ENCODE measurements at regions not wholly inside any gene's neighbourhood (a gene's known extent, or its start where the extent isn't known, plus 50 kb on each side); places are given as distances from the start of the nearest gene placed in this dataset.
A peak's percentile ranks its signal among the peaks of the same experiment; 100 is the strongest.
"Not testable (repeated sequence)": the region's sequence is repeated elsewhere in the genome, so short reads cannot be mapped to it uniquely, and the experiment has no call there.

GRCh38 chr10:35872671-35873070, 230.6 kb upstream of the FZD8 start:
- Histone ChIP-seq H3K4me1 (ENCODE audit: control insufficient read depth, low read depth, low read length) (peaks cover 52% of the 10 kb centered on the region), H3K4me3 (ENCODE audit: low read length) (no peak overlapping the region), H3K9ac (ENCODE audit: low read length) (no peak overlapping the region), H3K36me3 (ENCODE audit: control insufficient read depth, low read depth, low read length) (no peaks in the 10 kb centered on the region), H3K27ac (ENCODE audit: low read length) (no peak overlapping the region), H3K9me3 (ENCODE audit: control insufficient read depth, low read depth, low read length) (no peaks in the 10 kb centered on the region), H3K27me3 (ENCODE audit: control insufficient read depth, insufficient read depth, low read length) (no peaks in the 10 kb centered on the region)

- peaks cover 45% of the 10 kb centered on the region for H3K4me1 ChIP-seq (ENCODE audit: control insufficient read depth, low read depth, low read length)
- H3K4me3 ChIP-seq (ENCODE audit: low read length): no peak overlapping the region
- no peak overlapping the region for H3K27ac ChIP-seq (ENCODE audit: low read length)
- no peaks in the 10 kb centered on the region for H3K36me3 ChIP-seq (ENCODE audit: control insufficient read depth, low read depth, low read length)
- no peak overlapping the region for H3K9ac ChIP-seq (ENCODE audit: low read length)
- no peaks in the 10 kb centered on the region for H3K27me3 ChIP-seq (ENCODE audit: control insufficient read depth, insufficient read depth, low read length)
- H3K9me3 ChIP-seq (ENCODE audit: control insufficient read depth, low read depth, low read length): no peaks in the 10 kb centered on the region
Measured at GRCh38 chr10:35870665-35871310, 228.7 kb upstream of the FZD8 start.

- peak overlapping the region; percentile 28 for H3K9ac ChIP-seq (ENCODE audit: low read length)
- H3K4me1 ChIP-seq (ENCODE audit: control insufficient read depth, low read depth, low read length); H3K9me3 ChIP-seq (ENCODE audit: control insufficient read depth, low read depth, low read length); H3K36me3 ChIP-seq (ENCODE audit: control insufficient read depth, low read depth, low read length); H3K27me3 ChIP-seq (ENCODE audit: control insufficient read depth, insufficient read depth, low read length); H3K27ac ChIP-seq (ENCODE audit: low read length): not testable (repeated sequence)
- H3K4me3 ChIP-seq (ENCODE audit: low read length): peak overlapping the region; percentile 49
Measured at GRCh38 chr10:35858676-35859283, 216.7 kb upstream of the FZD8 start.

DNA sequence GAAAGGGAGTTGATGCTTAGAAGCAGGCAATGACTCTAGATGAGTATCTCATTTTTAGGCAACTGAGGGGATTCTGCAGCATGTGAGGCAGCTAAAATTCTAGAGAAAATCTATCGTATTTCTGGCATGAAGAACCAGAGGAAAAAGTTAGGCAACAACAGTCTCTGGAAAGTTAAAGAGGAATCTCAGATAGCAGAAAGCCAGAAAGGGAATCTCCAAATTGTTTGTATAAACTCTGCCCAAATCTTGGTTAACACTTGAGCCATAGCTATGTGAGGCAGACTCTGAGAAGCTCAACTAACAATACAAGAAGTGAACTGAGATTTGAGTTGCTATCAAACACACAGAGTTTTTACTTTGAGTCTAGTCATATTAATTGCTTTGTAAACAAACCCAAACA, 215.8 kb upstream of the FZD8 start:
- H3K36me3 ChIP-seq (ENCODE audit: control insufficient read depth, low read depth, low read length): no peaks in the 10 kb centered on the region
- H3K9me3 ChIP-seq (ENCODE audit: control insufficient read depth, low read depth, low read length): no peaks in the 10 kb centered on the region
- no peak overlapping the region for H3K27ac ChIP-seq (ENCODE audit: low read length)
- no peak overlapping the region for H3K9ac ChIP-seq (ENCODE audit: low read length)
- no peaks in the 10 kb centered on the region for H3K27me3 ChIP-seq (ENCODE audit: control insufficient read depth, insufficient read depth, low read length)
- no peaks in the 10 kb centered on the region for H3K4me1 ChIP-seq (ENCODE audit: control insufficient read depth, low read depth, low read length)
- no peak overlapping the region for H3K4me3 ChIP-seq (ENCODE audit: low read length)

DNA sequence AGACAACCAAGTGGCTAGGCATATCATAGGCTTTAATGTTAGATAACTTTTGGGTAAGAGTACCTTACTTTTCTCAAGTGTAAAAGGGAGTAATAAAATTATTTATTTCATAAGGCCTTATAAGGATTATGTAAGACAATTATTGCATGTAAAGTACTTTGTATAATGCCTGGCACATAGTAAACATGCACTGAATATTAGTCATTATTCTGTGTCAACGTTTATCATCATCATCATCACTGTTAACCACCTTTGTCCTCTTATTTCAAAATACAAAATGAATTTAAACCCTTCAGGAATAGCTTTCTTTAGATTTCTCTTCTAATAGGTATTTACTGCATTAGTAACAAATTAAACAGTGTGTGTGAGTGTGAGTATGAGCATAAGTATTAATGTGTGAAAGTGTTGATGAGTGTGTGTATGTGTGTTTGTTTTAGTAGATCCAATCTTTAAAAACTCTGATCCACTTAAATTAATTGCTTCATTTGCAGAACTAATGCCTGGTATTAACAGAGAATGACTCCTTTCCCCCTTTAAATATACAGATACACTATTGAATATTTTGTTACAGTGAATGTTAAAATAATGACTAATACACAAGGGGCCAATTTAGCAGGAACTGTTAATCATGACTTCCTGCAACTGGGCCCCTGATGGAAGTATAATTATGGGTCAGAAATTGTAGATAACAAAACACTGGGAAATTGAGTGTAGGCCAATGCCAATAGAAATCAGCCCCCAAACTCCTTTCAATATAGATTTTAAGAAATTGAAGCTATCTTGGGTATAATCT, 213.3 kb upstream of the FZD8 start:
- Histone ChIP-seq H3K4me1 (ENCODE audit: control insufficient read depth, low read depth, low read length) (no peaks in the 10 kb centered on the region), H3K27ac (ENCODE audit: low read length) (no peak overlapping the region), H3K9me3 (ENCODE audit: control insufficient read depth, low read depth, low read length) (no peaks in the 10 kb centered on the region), H3K9ac (ENCODE audit: low read length) (no peak overlapping the region), H3K4me3 (ENCODE audit: low read length) (no peak overlapping the region), H3K27me3 (ENCODE audit: control insufficient read depth, insufficient read depth, low read length) (no peaks in the 10 kb centered on the region), H3K36me3 (ENCODE audit: control insufficient read depth, low read depth, low read length) (no peaks in the 10 kb centered on the region)

DNA sequence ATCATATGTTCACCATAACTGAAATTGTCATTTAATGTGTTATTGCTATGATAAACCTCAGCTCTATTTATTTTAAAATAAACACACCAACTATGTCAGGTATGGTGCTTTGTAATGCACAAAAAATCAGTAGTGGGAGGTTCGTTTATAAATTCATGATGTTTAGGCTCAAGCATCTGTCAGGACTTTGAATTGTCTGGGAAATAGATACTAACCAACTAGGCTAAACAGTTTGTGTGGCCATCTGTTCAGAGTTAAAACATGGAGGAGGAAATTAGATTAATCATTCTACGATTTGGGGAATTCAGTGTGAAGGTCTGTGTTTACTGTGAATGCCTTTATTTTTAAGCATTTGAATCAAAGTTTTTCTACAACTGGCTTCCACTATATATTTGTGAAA, 212.6 kb upstream of the FZD8 start:
- H3K9ac ChIP-seq (ENCODE audit: low read length): no peak overlapping the region
- no peaks in the 10 kb centered on the region for H3K36me3 ChIP-seq (ENCODE audit: control insufficient read depth, low read depth, low read length)
- H3K4me3 ChIP-seq (ENCODE audit: low read length): no peak overlapping the region
- H3K4me1 ChIP-seq (ENCODE audit: control insufficient read depth, low read depth, low read length): no peaks in the 10 kb centered on the region
- H3K27me3 ChIP-seq (ENCODE audit: control insufficient read depth, insufficient read depth, low read length): no peaks in the 10 kb centered on the region
- H3K9me3 ChIP-seq (ENCODE audit: control insufficient read depth, low read depth, low read length): no peaks in the 10 kb centered on the region
- no peak overlapping the region for H3K27ac ChIP-seq (ENCODE audit: low read length)

DNA sequence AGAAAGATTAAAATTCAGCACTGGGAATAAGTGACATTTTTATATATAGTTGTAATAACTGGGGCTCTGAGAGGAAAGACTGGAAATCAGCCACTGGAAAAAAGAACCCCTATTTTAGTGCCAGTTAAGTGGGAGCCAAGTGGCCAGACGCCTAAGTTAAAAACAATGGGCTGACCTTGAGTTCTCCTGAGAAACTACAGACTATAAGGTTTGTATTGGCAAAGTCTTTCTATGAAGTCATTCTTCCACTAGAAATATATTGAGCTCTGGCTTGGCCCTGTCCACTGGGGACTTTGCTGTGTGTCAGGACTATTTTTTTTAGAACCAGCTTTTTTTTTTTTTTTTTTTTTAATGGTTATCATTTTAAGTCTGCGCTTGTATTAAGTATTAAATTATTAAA, 210.6 kb upstream of the FZD8 start:
- Histone ChIP-seq H3K9ac (ENCODE audit: low read length) (no peak overlapping the region), H3K4me3 (ENCODE audit: low read length) (no peak overlapping the region), H3K27ac (ENCODE audit: low read length) (no peak overlapping the region), H3K36me3 (ENCODE audit: control insufficient read depth, low read depth, low read length) (no peaks in the 10 kb centered on the region), H3K27me3 (ENCODE audit: control insufficient read depth, insufficient read depth, low read length) (no peaks in the 10 kb centered on the region), H3K9me3 (ENCODE audit: control insufficient read depth, low read depth, low read length) (no peaks in the 10 kb centered on the region), H3K4me1 (ENCODE audit: control insufficient read depth, low read depth, low read length) (peaks cover 10% of the 10 kb centered on the region)

- Histone ChIP-seq H3K36me3 (ENCODE audit: control insufficient read depth, low read depth, low read length) (no peaks in the 10 kb centered on the region), H3K27me3 (ENCODE audit: control insufficient read depth, insufficient read depth, low read length) (no peaks in the 10 kb centered on the region), H3K4me3 (ENCODE audit: low read length) (no peak overlapping the region), H3K27ac (ENCODE audit: low read length) (no peak overlapping the region), H3K9ac (ENCODE audit: low read length) (no peak overlapping the region), H3K4me1 (ENCODE audit: control insufficient read depth, low read depth, low read length) (peaks cover 13% of the 10 kb centered on the region), H3K9me3 (ENCODE audit: control insufficient read depth, low read depth, low read length) (no peaks in the 10 kb centered on the region)
Measured at GRCh38 chr10:35848412-35848811, 206.3 kb upstream of the FZD8 start.

DNA sequence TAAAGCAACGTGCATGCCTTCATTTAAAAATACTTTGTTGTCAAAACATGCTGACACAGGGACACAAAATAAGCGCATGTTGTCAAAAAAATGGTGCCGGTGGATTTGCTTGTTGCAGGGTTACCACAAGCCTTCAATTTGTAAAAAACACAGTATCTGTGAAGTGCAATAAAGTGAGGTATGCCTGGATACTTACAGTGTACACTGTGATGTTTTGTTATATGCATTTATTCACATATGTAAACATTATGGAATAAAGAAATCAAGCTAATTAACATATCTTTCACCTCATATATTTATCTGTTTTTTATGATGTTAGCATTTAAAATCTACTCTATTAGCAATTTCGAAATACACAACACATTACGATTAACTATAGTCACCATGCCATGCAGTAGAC, 202.6 kb upstream of the FZD8 start:
- H3K4me3 ChIP-seq (ENCODE audit: low read length): no peak overlapping the region
- no peaks in the 10 kb centered on the region for H3K36me3 ChIP-seq (ENCODE audit: control insufficient read depth, low read depth, low read length)
- H3K4me1 ChIP-seq (ENCODE audit: control insufficient read depth, low read depth, low read length): peaks cover 13% of the 10 kb centered on the region
- H3K27me3 ChIP-seq (ENCODE audit: control insufficient read depth, insufficient read depth, low read length): no peaks in the 10 kb centered on the region
- H3K27ac ChIP-seq (ENCODE audit: low read length): no peak overlapping the region
- H3K9me3 ChIP-seq (ENCODE audit: control insufficient read depth, low read depth, low read length): peaks cover 14% of the 10 kb centered on the region
- no peak overlapping the region for H3K9ac ChIP-seq (ENCODE audit: low read length)

- Histone ChIP-seq H3K27me3 (ENCODE audit: control insufficient read depth, insufficient read depth, low read length) (no peaks in the 10 kb centered on the region), H3K27ac (ENCODE audit: low read length) (no peak overlapping the region), H3K36me3 (ENCODE audit: control insufficient read depth, low read depth, low read length) (no peaks in the 10 kb centered on the region), H3K4me1 (ENCODE audit: control insufficient read depth, low read depth, low read length) (peaks cover 4% of the 10 kb centered on the region), H3K9ac (ENCODE audit: low read length) (no peak overlapping the region), H3K4me3 (ENCODE audit: low read length) (no peak overlapping the region), H3K9me3 (ENCODE audit: control insufficient read depth, low read depth, low read length) (peaks cover 14% of the 10 kb centered on the region)
Measured at GRCh38 chr10:35843524-35844181, 201.6 kb upstream of the FZD8 start.

DNA sequence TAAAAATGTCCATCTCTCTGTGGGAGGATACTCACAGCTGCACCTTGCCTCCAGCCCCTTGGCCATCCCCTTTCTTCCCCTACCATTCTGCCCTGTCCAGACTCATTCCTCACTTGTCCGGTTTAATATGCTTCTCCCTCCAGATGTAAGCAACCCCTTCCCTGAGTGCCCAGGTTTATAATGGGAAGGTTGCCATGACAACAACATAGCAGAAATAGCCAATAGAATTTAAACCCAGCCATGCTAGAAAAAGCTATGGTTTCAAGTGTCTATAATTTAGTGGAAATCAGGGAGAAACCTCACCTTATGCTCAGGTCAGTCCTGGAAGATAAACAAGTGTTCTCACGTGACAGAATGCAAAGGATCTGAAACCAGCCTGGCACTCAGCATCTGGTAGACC, 196.0 kb upstream of the FZD8 start:
- Histone ChIP-seq H3K4me3 (ENCODE audit: low read length) (no peak overlapping the region), H3K9me3 (ENCODE audit: control insufficient read depth, low read depth, low read length) (peaks cover 14% of the 10 kb centered on the region), H3K36me3 (ENCODE audit: control insufficient read depth, low read depth, low read length) (no peaks in the 10 kb centered on the region), H3K27me3 (ENCODE audit: control insufficient read depth, insufficient read depth, low read length) (no peaks in the 10 kb centered on the region), H3K4me1 (ENCODE audit: control insufficient read depth, low read depth, low read length) (no peaks in the 10 kb centered on the region), H3K27ac (ENCODE audit: low read length) (no peak overlapping the region), H3K9ac (ENCODE audit: low read length) (no peak overlapping the region)
